ENCODE measurements at regions not wholly inside any gene's neighbourhood (a gene's known extent, or its start where the extent isn't known, plus 50 kb on each side); places are given as distances from the start of the nearest gene placed in this dataset.

DNA sequence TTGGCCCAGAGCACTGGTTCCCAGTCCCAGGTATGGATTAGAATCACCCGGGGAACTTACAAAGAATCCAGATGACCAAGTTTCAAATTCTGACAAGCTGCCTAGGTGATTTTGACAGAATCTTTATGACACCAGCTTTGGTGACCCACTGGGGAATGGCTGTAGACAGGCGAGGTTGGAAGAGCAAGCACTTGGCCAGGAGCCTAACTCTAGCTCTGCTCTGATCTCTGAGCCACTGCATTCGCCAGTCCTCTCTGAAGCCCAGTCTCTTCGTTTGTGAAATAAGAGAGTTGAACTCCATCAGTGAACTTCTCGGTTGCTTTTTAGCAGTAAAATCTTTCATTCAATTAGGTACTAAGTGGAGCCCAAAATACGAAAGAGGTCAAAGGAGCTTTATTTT lies 161.2 kb downstream of the VEGFA start:
- TF ChIP-seq CTCF (IDR thresholded peaks at IDR 0.05 in 2 of 3, conservative IDR thresholded peaks at IDR 0.05 in 1 of 3; ENCODE audit: borderline replicate concordance in 1 of 3, insufficient read depth in 1 of 3, low read depth in 2 of 3, low read length in 2 of 3), result no peak
- no peak for TF ChIP-seq RAD21 (IDR thresholded peaks at IDR 0.05; ENCODE audit: low read depth)
- TF ChIP-seq MAX (IDR thresholded peaks at IDR 0.05), result no peak
- no peak for TF ChIP-seq ZBTB33 (IDR thresholded peaks at IDR 0.05; ENCODE audit: extremely low read depth, insufficient replicate concordance, low read length)
- no peak for TF ChIP-seq EZH2 (IDR thresholded peaks at IDR 0.05)
- no peak for TF ChIP-seq EZH2phosphoT487 (IDR thresholded peaks at IDR 0.05; ENCODE audit: borderline replicate concordance)
- TF ChIP-seq SRF (IDR thresholded peaks at IDR 0.05; ENCODE audit: low read depth), result no peak
- TF ChIP-seq REST (IDR thresholded peaks at IDR 0.05; ENCODE audit: low read depth), result no peak
- TF ChIP-seq POLR2A (IDR thresholded peaks at IDR 0.05; ENCODE audit: borderline replicate concordance, extremely low read depth, insufficient read depth, insufficient read length), result no peak
- TF ChIP-seq POLR2AphosphoS5 (IDR thresholded peaks at IDR 0.05; ENCODE audit: low read depth, low read length), result no peak
- no peak for TF ChIP-seq ZNF274 (IDR thresholded peaks at IDR 0.05; ENCODE audit: low read depth, low read length)
- TF ChIP-seq EGR1 (IDR thresholded peaks at IDR 0.05; ENCODE audit: low read depth), result no peak

Data from HCT116 (cell line).